NOMO-1 treated with dmso at 0.1 percent for 144 hours (cell line): ENCODE measurements at regions not wholly inside any gene's neighbourhood (a gene's known extent, or its start where the extent isn't known, plus 50 kb on each side); places are given as distances from the start of the nearest gene placed in this dataset.
A peak's percentile ranks its signal among the peaks of the same experiment; 100 is the strongest.

Experiments
- DNase-seq: peaks from one replicate; lab custom pipeline; 2025; ENCODE audit not compliant: unreplicated experiment; lab: John Stamatoyannopoulos, UW

GRCh38 chr21:35940074-35940927 lies 120.0 kb downstream of the SETD4 start:
- peak; percentile 47 for DNase-seq

- DNase-seq = no peak
These were observed 121.9 kb downstream of the SETD4 start for GRCh38 chr21:35938446-35938845.

GRCh38 chr21:35933466-35933865 lies 126.9 kb downstream of the SETD4 start:
- DNase-seq = peak; percentile 40

GRCh38 chr21:35932232-35932911 lies 128.0 kb downstream of the SETD4 start:
- peak; percentile 97 for DNase-seq

GRCh38 chr21:35929901-35930300 lies 130.4 kb downstream of the SETD4 start:
- no peak for DNase-seq

GRCh38 chr21:35927262-35927661 lies 133.1 kb downstream of the SETD4 start:
- DNase-seq = no peak

- DNase-seq = no peak
These were observed 134.2 kb downstream of the SETD4 start for GRCh38 chr21:35926003-35926740.

GRCh38 chr21:35925497-35925896 lies 134.8 kb downstream of the SETD4 start:
- DNase-seq = no peak

- DNase-seq = peak; percentile 62
These were observed 135.5 kb downstream of the SETD4 start for GRCh38 chr21:35924714-35925301.

- no peak for DNase-seq
These were observed 136.4 kb downstream of the SETD4 start for GRCh38 chr21:35923971-35924370.

GRCh38 chr21:35922618-35923017 lies 137.7 kb downstream of the SETD4 start:
- DNase-seq = no peak

- DNase-seq = no peak
These were observed 138.9 kb downstream of the SETD4 start for GRCh38 chr21:35921471-35921870.

GRCh38 chr21:35920436-35920835 lies 139.9 kb downstream of the SETD4 start:
- no peak for DNase-seq

- no peak for DNase-seq
These were observed 145.3 kb downstream of the SETD4 start for GRCh38 chr21:35915030-35915429.

GRCh38 chr21:35911412-35912191 lies 148.7 kb downstream of the SETD4 start:
- DNase-seq = no peak

- DNase-seq = no peak
These were observed 150.7 kb downstream of the SETD4 start for GRCh38 chr21:35909456-35910223.

GRCh38 chr21:35908311-35909078 lies 151.8 kb downstream of the SETD4 start:
- no peak for DNase-seq

- no peak for DNase-seq
These were observed 153.7 kb downstream of the SETD4 start for GRCh38 chr21:35906586-35906985.

- no peak for DNase-seq
These were observed 154.4 kb downstream of the SETD4 start for GRCh38 chr21:35905963-35906345.
